Spinal cord (tissue), 9 donors: ENCODE measurements at regions not wholly inside any gene's neighbourhood (a gene's known extent, or its start where the extent isn't known, plus 50 kb on each side); places are given as distances from the start of the nearest gene placed in this dataset.

ENCODE experiments used
- DNase-seq, 6 donors: peaks; one replicate each; pipeline versions ENCODE4 v3.0.0 to v3.0.0-alpha.2; 2013 to 2015; ENCODE audit warnings: low spot score in 6 of 6, low read depth in 4 of 6
- H3K27ac ChIP-seq: one replicate; pipeline ENCODE4 v1.5.1; 2013; ENCODE audit warnings: low read depth, low read length, control low read depth
- H3K27me3 ChIP-seq: one replicate; pipeline ENCODE4 v1.6.1; 2013; ENCODE audit warnings: low read length; ENCODE audit not compliant: control insufficient read depth, insufficient read depth
- H3K36me3 ChIP-seq: one replicate; pipeline ENCODE4 v1.6.1; 2013; ENCODE audit warnings: low read length; ENCODE audit not compliant: control insufficient read depth, insufficient read depth
- H3K4me1 ChIP-seq: one replicate; pipeline ENCODE4 v1.6.1; 2013; ENCODE audit warnings: low read length; ENCODE audit not compliant: control insufficient read depth, insufficient read depth
- H3K4me3 ChIP-seq: one replicate; pipeline ENCODE4 v1.5.1; 2013; ENCODE audit warnings: low read depth, low read length, control low read depth
- H3K9me3 ChIP-seq: one replicate; pipeline ENCODE4 v1.6.1; 2013; ENCODE audit warnings: low read length; ENCODE audit not compliant: control insufficient read depth, insufficient read depth
- WGBS: methylation state at CpG from one replicate; pipeline ENCODE4 v1.1.5; 2013; ENCODE audit warnings: missing lambda C conversion rate; ENCODE audit not compliant: insufficient coverage; 5-methylcytosine and 5-hydroxymethylcytosine counted together
- donor health status: healthy.

DNA sequence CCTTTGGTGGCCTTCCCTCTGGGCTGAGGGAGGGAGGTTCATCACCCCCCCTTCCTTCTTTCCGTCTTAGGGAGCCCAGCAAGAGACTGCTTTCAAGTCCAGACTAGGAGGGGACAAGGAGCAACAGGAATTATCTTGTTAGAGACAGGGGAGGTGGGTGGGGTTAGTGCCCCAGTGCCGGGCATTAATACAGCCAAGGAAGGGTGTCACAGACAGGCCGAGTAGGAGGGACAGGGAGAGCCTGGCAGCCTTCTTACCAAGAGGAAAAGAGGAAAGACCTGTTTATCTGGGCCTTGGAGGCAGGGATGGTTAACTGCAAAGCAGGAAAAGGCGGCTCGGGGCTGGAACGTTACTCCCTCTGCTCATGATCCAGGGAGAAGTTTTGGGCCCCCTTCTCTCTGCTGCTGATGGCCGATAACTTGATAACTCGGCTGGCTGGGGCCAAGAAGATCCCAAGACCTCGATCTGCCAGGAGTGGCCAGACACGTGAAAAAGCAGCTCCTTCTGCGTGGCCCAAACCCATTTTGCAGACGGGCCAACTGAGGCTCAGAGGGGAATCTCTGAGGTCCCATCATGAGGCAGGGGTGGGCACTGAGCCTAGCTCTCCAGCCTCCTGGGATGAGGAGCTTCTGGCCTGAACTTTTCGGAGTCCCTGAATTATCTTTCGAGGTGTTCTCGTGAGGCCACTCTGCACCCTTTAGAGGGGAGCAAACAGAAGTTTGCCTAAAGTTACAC lies 79.3 kb downstream of the PTPRS start:
- Histone ChIP-seq H3K36me3 (peaks cover 83% of the 10 kb centered on the region), H3K4me3 (no peak overlapping the region), H3K9me3 (no peaks in the 10 kb centered on the region), H3K27ac (no peak overlapping the region), H3K27me3 (no peaks in the 10 kb centered on the region), H3K4me1 (no peaks in the 10 kb centered on the region)
- no peak for DNase-seq
- 94% methylated on average over 14 of the region's 15 CpGs for WGBS

DNA sequence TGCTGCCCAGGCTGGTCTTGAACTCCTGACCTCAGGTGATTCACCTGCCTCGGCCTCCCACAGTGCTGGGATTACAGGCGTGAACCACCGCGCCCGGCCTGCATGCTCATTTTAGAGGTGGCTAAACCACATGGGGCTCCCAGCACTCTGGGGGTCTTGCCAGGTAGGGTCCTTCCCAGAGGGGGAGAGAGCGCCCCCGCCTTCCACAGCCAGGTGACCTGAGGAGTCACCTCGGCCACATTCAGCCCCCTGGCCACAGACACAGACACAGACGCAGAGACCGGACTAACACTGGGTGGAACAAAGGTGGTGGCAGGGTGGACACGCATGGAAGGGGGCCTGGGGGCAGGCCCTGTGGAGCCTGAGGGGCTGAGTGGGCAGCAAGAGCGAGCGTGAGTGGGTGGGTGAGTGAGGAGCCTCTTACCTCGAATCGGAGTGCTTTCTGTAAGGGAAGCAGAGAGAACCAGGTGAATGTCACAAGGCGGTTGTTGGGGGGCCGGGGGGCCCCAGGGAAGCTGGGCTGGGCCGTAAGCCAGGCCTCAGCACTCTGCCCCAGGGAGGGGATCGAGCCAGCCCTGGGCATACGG lies 80.1 kb downstream of the PTPRS start:
- H3K27me3 ChIP-seq = no peaks in the 10 kb centered on the region
- peaks cover 86% of the 10 kb centered on the region for H3K36me3 ChIP-seq
- 95% methylated on average over 20 of the region's 20 CpGs for WGBS
- H3K27ac ChIP-seq = no peak overlapping the region
- no peaks in the 10 kb centered on the region for H3K4me1 ChIP-seq
- H3K4me3 ChIP-seq = no peak overlapping the region
- H3K9me3 ChIP-seq = peaks cover 6% of the 10 kb centered on the region
- DNase-seq = no peak

DNA sequence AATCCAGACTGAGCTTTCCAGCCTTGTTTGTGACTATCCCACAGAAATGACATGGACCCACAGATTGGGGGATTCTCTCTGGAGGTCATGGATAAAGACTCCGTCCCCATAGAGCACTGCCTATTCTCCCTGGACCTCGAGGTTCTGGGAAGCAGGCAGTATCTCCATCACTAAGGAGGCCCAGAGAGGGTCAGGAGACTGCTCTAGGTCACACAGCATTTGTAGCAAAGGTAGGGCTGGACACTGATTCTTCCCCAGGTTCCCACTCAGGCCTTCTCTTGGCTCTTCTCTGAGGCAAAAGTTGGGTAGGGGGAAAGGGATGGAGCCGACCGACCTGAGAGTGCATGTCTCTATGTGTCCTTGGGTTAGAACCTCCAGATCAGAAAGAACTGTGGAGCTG lies 80.9 kb downstream of the PTPRS start:
- peaks cover 86% of the 10 kb centered on the region for H3K36me3 ChIP-seq
- no peaks in the 10 kb centered on the region for H3K27me3 ChIP-seq
- H3K4me1 ChIP-seq = no peaks in the 10 kb centered on the region
- H3K9me3 ChIP-seq = peaks cover 6% of the 10 kb centered on the region
- 97% methylated on average over 4 of the region's 4 CpGs for WGBS
- no peak overlapping the region for H3K4me3 ChIP-seq
- no peak for DNase-seq
- H3K27ac ChIP-seq = no peak overlapping the region

DNA sequence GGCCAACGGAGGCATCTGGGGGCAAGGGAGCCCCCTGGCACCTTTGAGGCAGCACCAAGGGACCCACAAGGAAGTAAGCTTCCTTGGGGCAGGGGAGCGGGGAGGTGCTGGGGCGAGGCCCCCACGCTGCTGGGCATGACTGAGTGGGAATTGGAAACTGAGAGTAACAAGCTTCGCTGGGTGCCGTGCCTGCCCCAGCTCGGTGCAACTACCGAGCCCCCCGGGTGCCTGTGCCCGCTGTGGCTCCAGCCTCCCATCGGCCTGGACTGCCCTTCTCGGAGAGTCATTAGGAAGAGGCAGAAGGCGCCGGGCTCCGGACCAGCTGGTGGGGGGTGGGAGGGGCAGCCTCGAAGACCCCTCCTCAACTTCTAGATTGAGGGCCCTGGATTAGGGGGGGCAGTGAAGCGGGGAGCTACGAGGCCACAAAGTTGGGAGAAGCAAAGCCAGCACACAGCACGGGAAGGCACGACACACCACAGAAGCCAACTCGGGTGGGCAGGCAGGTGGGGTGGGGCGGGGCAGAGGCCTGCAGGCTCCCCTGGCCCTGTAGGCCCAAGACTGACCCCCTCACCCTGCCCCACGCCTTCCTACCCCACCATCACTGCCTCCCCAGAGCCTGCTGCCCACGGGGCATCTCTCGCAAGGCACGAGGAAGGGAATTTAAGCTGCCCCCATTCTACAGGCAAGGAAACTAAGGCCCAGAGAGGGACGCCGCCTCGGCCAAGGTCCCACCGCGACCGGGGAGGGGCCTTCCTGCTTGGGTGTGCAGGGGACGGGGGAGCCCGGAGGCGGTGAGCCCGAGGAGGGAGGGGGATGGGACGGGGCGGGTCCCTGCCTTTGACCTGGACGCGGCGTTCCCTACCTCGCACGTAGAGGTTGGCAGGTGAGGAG lies 83.2 kb downstream of the PTPRS start:
- WGBS = 98% methylated on average over 30 of the region's 43 CpGs
- Histone ChIP-seq H3K4me3 (no peak overlapping the region), H3K4me1 (no peaks in the 10 kb centered on the region), H3K27ac (no peak overlapping the region), H3K27me3 (no peaks in the 10 kb centered on the region), H3K9me3 (peaks cover 7% of the 10 kb centered on the region), H3K36me3 (peaks cover 71% of the 10 kb centered on the region)
- DNase-seq = no peak

DNA sequence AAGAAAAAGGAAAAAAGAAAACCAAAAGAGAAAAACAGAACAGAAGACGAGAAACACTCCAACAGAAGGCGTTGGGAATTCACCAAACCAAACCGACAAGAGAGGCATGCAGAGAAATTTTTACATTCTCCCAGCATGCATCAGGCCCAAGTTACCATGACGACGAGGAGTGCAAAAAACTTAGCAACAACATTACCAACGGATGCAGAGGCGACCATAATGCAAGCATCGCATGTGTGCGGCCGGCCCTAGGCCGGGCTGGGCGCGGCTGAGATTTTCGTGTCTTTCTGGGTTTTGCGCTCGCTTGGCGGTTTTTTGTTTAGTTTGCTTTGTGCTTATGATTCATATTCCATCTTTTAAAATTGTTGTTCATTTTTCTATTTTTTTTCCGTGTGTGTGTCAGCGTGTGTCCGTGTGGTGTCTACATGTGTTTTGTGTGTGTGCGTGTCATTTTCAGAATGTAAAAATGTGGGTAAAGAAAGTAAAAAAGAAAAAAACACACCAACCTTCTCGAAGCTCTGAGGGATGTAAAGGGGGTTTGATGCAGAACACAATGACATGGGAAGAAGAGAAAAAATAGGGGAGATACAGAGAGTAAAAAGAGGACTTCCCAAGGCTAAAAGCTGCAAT lies 84.9 kb downstream of the PTPRS start:
- Histone ChIP-seq H3K9me3 (peaks cover 7% of the 10 kb centered on the region), H3K4me1 (peaks cover 8% of the 10 kb centered on the region), H3K27ac (no peak overlapping the region), H3K4me3 (no peak overlapping the region), H3K36me3 (peaks cover 71% of the 10 kb centered on the region), H3K27me3 (no peaks in the 10 kb centered on the region)
- peak in 1 of 6 donors; percentile 87 for DNase-seq
- 96% methylated on average over 4 of the region's 22 CpGs for WGBS

DNA sequence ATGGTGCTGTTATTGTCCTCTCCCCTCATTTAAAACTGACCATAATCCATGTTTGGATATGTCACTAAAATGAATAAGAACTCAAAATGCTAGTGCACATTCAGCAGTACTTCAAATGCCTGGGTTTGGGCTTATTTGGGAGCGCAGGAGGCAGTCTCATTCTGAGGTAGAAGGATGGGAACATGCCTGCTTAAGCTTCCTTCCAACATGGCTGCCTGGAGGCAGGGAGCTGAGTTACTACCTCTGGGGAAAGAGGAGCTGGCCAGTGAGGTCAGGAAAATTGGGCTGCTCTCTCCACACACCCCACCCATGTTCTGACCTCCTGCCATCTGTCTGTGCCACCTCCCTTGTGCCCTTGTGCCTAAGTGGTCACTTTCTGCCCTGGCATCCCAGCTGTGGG lies 85.7 kb downstream of the PTPRS start:
- Histone ChIP-seq H3K9me3 (peaks cover 7% of the 10 kb centered on the region), H3K36me3 (peaks cover 68% of the 10 kb centered on the region), H3K4me3 (no peak overlapping the region), H3K27ac (no peak overlapping the region), H3K4me1 (peaks cover 12% of the 10 kb centered on the region), H3K27me3 (no peaks in the 10 kb centered on the region)
- WGBS = no CpG with 5 or more reads among the region's 1 CpG
- no peak for DNase-seq

DNA sequence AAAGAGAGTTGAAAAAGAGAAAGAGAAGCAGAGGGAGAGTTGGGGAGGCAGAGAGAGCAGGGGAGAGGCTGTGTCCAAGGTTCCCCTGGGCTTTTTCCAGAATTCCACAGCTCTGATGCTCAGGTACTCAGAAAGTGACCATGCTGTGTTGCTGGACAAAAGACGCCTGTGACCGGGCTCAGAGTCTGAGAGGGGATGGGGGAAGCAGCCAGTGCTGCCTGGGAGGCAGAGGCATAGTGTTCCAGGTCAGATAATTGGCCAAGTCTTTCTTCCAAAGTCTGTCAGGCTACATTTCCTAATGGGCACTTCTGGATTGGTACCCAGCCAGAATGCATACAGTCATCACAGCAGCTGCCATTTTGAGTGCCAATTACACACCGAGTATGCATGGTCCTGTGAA lies 86.1 kb downstream of the PTPRS start:
- H3K4me3 ChIP-seq = no peak overlapping the region
- no peak for DNase-seq
- H3K27ac ChIP-seq = no peak overlapping the region
- peaks cover 7% of the 10 kb centered on the region for H3K9me3 ChIP-seq
- H3K4me1 ChIP-seq = peaks cover 12% of the 10 kb centered on the region
- no peaks in the 10 kb centered on the region for H3K27me3 ChIP-seq
- peaks cover 65% of the 10 kb centered on the region for H3K36me3 ChIP-seq
- 94% methylated on average over 2 of the region's 3 CpGs for WGBS

DNA sequence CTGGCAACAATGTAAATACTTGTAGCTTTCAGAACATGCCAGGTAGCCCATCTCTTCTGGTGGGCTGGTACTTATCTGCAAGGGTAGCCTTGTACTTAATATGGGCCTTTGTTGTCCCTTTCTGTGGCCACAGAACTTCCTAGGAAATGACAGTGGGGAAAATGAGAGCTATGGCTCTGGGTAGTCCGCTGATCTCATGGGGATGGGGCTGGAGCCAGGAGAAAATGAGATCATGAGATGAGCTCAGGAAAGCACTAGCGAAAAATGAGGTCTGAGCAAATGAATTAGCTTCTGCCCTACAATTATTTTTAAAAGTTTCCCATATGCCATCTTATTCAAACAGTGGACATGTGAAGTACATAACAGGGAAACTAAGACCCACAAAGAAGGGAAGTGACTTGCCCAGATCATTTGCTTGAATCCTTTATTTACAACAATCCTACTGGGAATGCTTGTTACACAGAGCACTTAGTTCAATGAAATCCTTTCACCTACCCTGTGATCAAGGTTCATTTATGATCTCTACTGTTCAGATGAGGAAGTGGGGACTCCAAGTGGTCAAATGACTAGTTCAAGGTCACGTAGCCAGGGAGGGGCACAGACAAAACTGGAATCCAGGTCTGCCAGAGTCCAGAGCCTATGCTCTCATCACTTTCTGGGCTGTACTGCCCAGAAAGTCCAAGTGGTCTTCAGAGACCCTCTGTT lies 87.1 kb downstream of the PTPRS start:
- Histone ChIP-seq H3K4me3 (no peak overlapping the region), H3K27ac (no peak overlapping the region), H3K9me3 (peaks cover 7% of the 10 kb centered on the region), H3K27me3 (no peaks in the 10 kb centered on the region), H3K4me1 (peaks cover 17% of the 10 kb centered on the region), H3K36me3 (peaks cover 69% of the 10 kb centered on the region)
- DNase-seq = no peak
- WGBS = 100% methylated on average over 2 of the region's 3 CpGs
